T-cell (primary cell): ENCODE measurements at regions not wholly inside any gene's neighbourhood (a gene's known extent, or its start where the extent isn't known, plus 50 kb on each side); places are given as distances from the start of the nearest gene placed in this dataset.

Experiments
- ATAC-seq, 4 experiments: fragments of 200-7000 bp in 3 of 4; fragments of 150-1000 bp in 1 of 4; cut with Tn5 transposase; replicated peaks in 1 of 4; 1 replicate in 3 of 4; 2 replicates in 1 of 4; pipeline ENCODE4 v1.10.0; 2021; ENCODE audit warnings: moderate library complexity in 3 of 4, mild to moderate bottlenecking in 2 of 4, moderate number of reproducible peaks in 1 of 4
- CTCF ChIA-PET, 2 donors: fragments of 300-600 bp; sonication (Branson Sonifier 250); formaldehyde crosslinking; loops; one replicate each; lab custom pipeline; 2022; ENCODE audit warnings: antibody characterized with exemption in 2 of 2; lab: Charles Lee
- POLR2A ChIA-PET, 2 donors: fragments of 300-600 bp; sonication (Branson Sonifier 250); formaldehyde crosslinking; loops; one replicate each; lab custom pipeline; 2022; ENCODE audit warnings: antibody characterized with exemption in 2 of 2; lab: Charles Lee
- DNase-seq, 35 experiments: peaks; one replicate each; pipeline versions ENCODE4 v3.0.0 to v3.0.0-alpha.2; 2013 to 2023
- H3K27ac ChIP-seq: one replicate; pipeline ENCODE4 v1.5.1; 2013; ENCODE audit warnings: low read length
- H3K27me3 ChIP-seq, 2 experiments: replicated peaks in 1 of 2; 1 replicate in 1 of 2; 2 replicates in 1 of 2; pipeline versions ENCODE4 v1.6.1 to v1.7.0; 2013; ENCODE audit warnings: low read length in 1 of 2, mixed read lengths in 1 of 2; ENCODE audit not compliant: control insufficient read depth in 2 of 2, insufficient read depth in 2 of 2; ENCODE audit errors: extremely low read depth in 1 of 2
- H3K36me3 ChIP-seq, 2 donors: 1 replicate in 1 of 2; 2 replicates in 1 of 2; pipeline versions ENCODE4 v1.6.1 to v1.7.0; 2013; ENCODE audit warnings: low read length in 1 of 2; ENCODE audit not compliant: control insufficient read depth in 2 of 2, insufficient read depth in 1 of 2; ENCODE audit errors: extremely low read depth in 1 of 2
- H3K4me1 ChIP-seq, 2 experiments: 1 replicate in 1 of 2; 2 replicates in 1 of 2; pipeline versions ENCODE4 v1.6.1 to v1.7.0; 2013; ENCODE audit warnings: low read length in 2 of 2, mixed read lengths in 1 of 2; ENCODE audit not compliant: insufficient read depth in 2 of 2, control insufficient read depth in 1 of 2; ENCODE audit errors: extremely low read depth in 1 of 2
- H3K4me3 ChIP-seq, 2 donors: 1 replicate in 1 of 2; 2 replicates in 1 of 2; pipeline versions ENCODE4 v1.5.1 to v1.7.0; 2013; ENCODE audit warnings: mild to moderate bottlenecking in 2 of 2, low read length in 1 of 2, moderate library complexity in 1 of 2; ENCODE audit not compliant: control insufficient read depth in 1 of 2; ENCODE audit errors: extremely low read depth in 1 of 2
- H3K9me3 ChIP-seq: 2 replicates; pipeline ENCODE4 v1.7.0; 2013
- H3K27ac Mint-ChIP-seq, 2 donors: one replicate each; pipeline ENCODE4 v1.8.0; 2020 to 2021; ENCODE audit warnings: mild to moderate bottlenecking in 2 of 2, mixed read lengths in 2 of 2
- H3K27me3 Mint-ChIP-seq, 2 donors: one replicate each; pipeline ENCODE4 v1.8.0; 2021 to 2022; ENCODE audit warnings: mixed read lengths in 2 of 2
- H3K36me3 Mint-ChIP-seq: one replicate; pipeline ENCODE4 v1.8.0; 2021; ENCODE audit warnings: mixed read lengths
- H3K4me1 Mint-ChIP-seq, 3 donors: one replicate each; pipeline ENCODE4 v1.8.0; 2020 to 2022; ENCODE audit warnings: mixed read lengths in 3 of 3, mild to moderate bottlenecking in 1 of 3
- H3K4me3 Mint-ChIP-seq, 3 donors: one replicate each; pipeline ENCODE4 v1.8.0; 2020 to 2022; ENCODE audit warnings: mild to moderate bottlenecking in 3 of 3, mixed read lengths in 3 of 3, moderate library complexity in 3 of 3
- H3K9me3 Mint-ChIP-seq, 3 donors: one replicate each; pipeline ENCODE4 v1.8.0; 2020 to 2022; ENCODE audit warnings: mixed read lengths in 3 of 3
- WGBS: methylation state at CpG from one replicate; pipeline ENCODE4 v1.1.5; 2013; ENCODE audit warnings: missing lambda C conversion rate; ENCODE audit not compliant: insufficient coverage; 5-methylcytosine and 5-hydroxymethylcytosine counted together

GRCh38 chr17:36746381-36747053 is 145.1 kb downstream of the MRM1 start:
- WGBS: 82% methylated on average over 9 of the region's 18 CpGs
- ATAC-seq (no peak), DNase-seq (no peak)
- Mint-ChIP-seq H3K4me1 (no peaks in the 10 kb centered on the region), H3K27me3 (peaks cover 0 to 6% of the 10 kb centered on the region in 2 donors), H3K4me3 (no peak overlapping the region), H3K27ac (no peak overlapping the region), H3K9me3 (peaks cover 0 to 6% (median 4%) of the 10 kb centered on the region in 3 donors), H3K36me3 (no peaks in the 10 kb centered on the region)
- H3K4me3 ChIP-seq: no peak overlapping the region
- no peaks in the 10 kb centered on the region for H3K9me3 ChIP-seq
- CTCF ChIA-PET: no interaction called here
- H3K27ac ChIP-seq: no peak overlapping the region
- H3K4me1 ChIP-seq: no peaks in the 10 kb centered on the region
- POLR2A ChIA-PET: no interaction called here
- no peaks in the 10 kb centered on the region for H3K36me3 ChIP-seq
- peaks cover 0 to 11% of the 10 kb centered on the region in 2 experiments for H3K27me3 ChIP-seq

- H3K4me3 Mint-ChIP-seq: no peak overlapping the region
- H3K9me3 ChIP-seq: no peaks in the 10 kb centered on the region
- no peaks in the 10 kb centered on the region for H3K36me3 ChIP-seq
- no peak overlapping the region for H3K4me3 ChIP-seq
- no peaks in the 10 kb centered on the region for H3K36me3 Mint-ChIP-seq
- peaks cover 0 to 6% (median 4%) of the 10 kb centered on the region in 3 donors for H3K9me3 Mint-ChIP-seq
- ATAC-seq: no peak
- no peak for DNase-seq
- ChIA-PET POLR2A (no interaction called here), CTCF (interaction anchor here in 1 of 2 donors (0.7 kb wide), 1 partner anchor 122 kb away, joined by 3 read pairs; no protein-coding TSS in a partner anchor)
- no peak overlapping the region for H3K27ac ChIP-seq
- no peaks in the 10 kb centered on the region for H3K4me1 ChIP-seq
- H3K27ac Mint-ChIP-seq: no peak overlapping the region
- H3K27me3 Mint-ChIP-seq: no peaks in the 10 kb centered on the region
- 93% methylated on average over 11 of the region's 12 CpGs for WGBS
- no peaks in the 10 kb centered on the region for H3K4me1 Mint-ChIP-seq
- H3K27me3 ChIP-seq: peaks cover 0 to 20% of the 10 kb centered on the region in 2 experiments
Measured at GRCh38 chr17:36747861-36748260, 146.5 kb downstream of the MRM1 start.

- H3K9me3 Mint-ChIP-seq: peaks cover 0 to 6% (median 4%) of the 10 kb centered on the region in 3 donors
- H3K27me3 Mint-ChIP-seq: no peaks in the 10 kb centered on the region
- Histone ChIP-seq H3K27me3 (peaks cover 0 to 23% of the 10 kb centered on the region in 2 experiments), H3K9me3 (no peaks in the 10 kb centered on the region), H3K4me1 (no peaks in the 10 kb centered on the region), H3K4me3 (no peak overlapping the region), H3K36me3 (no peaks in the 10 kb centered on the region), H3K27ac (no peak overlapping the region)
- ATAC-seq (no peak), DNase-seq (no peak)
- ChIA-PET POLR2A (no interaction called here), CTCF (no interaction called here)
- H3K27ac Mint-ChIP-seq: no peak overlapping the region
- H3K4me1 Mint-ChIP-seq: no peaks in the 10 kb centered on the region
- WGBS: 80% methylated on average over 5 of the region's 10 CpGs
- H3K36me3 Mint-ChIP-seq: no peaks in the 10 kb centered on the region
- no peak overlapping the region for H3K4me3 Mint-ChIP-seq
Measured at GRCh38 chr17:36748272-36748671, 146.9 kb downstream of the MRM1 start.

GRCh38 chr17:36749493-36749892 is 148.1 kb downstream of the MRM1 start:
- Histone ChIP-seq H3K4me3 (no peak overlapping the region), H3K9me3 (no peaks in the 10 kb centered on the region), H3K4me1 (no peaks in the 10 kb centered on the region), H3K36me3 (no peaks in the 10 kb centered on the region), H3K27ac (no peak overlapping the region), H3K27me3 (peaks cover 0 to 21% of the 10 kb centered on the region in 2 experiments)
- H3K4me3 Mint-ChIP-seq: no peak overlapping the region
- no peaks in the 10 kb centered on the region for H3K27me3 Mint-ChIP-seq
- POLR2A ChIA-PET: no interaction called here
- WGBS: 96% methylated on average over 13 of the region's 17 CpGs
- no peaks in the 10 kb centered on the region for H3K36me3 Mint-ChIP-seq
- ATAC-seq (no peak), DNase-seq (no peak)
- CTCF ChIA-PET: no interaction called here
- no peaks in the 10 kb centered on the region for H3K4me1 Mint-ChIP-seq
- peaks cover 0 to under 1% (median 0%) of the 10 kb centered on the region in 3 donors for H3K9me3 Mint-ChIP-seq
- H3K27ac Mint-ChIP-seq: no peak overlapping the region

- ChIA-PET POLR2A (no interaction called here), CTCF (no interaction called here)
- Mint-ChIP-seq H3K4me1 (no peaks in the 10 kb centered on the region), H3K4me3 (no peak overlapping the region), H3K27ac (no peak overlapping the region), H3K36me3 (no peaks in the 10 kb centered on the region), H3K9me3 (no peaks in the 10 kb centered on the region), H3K27me3 (no peaks in the 10 kb centered on the region)
- H3K9me3 ChIP-seq: no peaks in the 10 kb centered on the region
- DNase-seq (no peak), ATAC-seq (no peak)
- peaks cover 0 to 24% of the 10 kb centered on the region in 2 experiments for H3K27me3 ChIP-seq
- H3K36me3 ChIP-seq: no peaks in the 10 kb centered on the region
- H3K4me3 ChIP-seq: no peak overlapping the region
- H3K27ac ChIP-seq: no peak overlapping the region
- H3K4me1 ChIP-seq: peaks cover 0 to under 1% of the 10 kb centered on the region in 2 experiments
- WGBS: 87% methylated on average over 8 of the region's 10 CpGs
Measured at GRCh38 chr17:36750316-36750885, 149.0 kb downstream of the MRM1 start.

GRCh38 chr17:36752096-36752888 is 150.9 kb downstream of the MRM1 start:
- H3K4me1 Mint-ChIP-seq: no peaks in the 10 kb centered on the region
- ChIA-PET POLR2A (no interaction called here), CTCF (interaction anchor here in 1 of 2 donors (0.6 kb wide), 1 partner anchor 123 kb away, joined by 3 read pairs; no protein-coding TSS in a partner anchor)
- no peak for ATAC-seq
- 85% methylated on average over 5 of the region's 10 CpGs for WGBS
- no peaks in the 10 kb centered on the region for H3K36me3 Mint-ChIP-seq
- H3K4me3 ChIP-seq: no peak overlapping the region
- H3K4me1 ChIP-seq: peaks cover 0 to 2% of the 10 kb centered on the region in 2 experiments
- H3K27me3 Mint-ChIP-seq: peaks cover 0 to 3% of the 10 kb centered on the region in 2 donors
- H3K27me3 ChIP-seq: peaks cover 0 to 27% of the 10 kb centered on the region in 2 experiments
- no peak overlapping the region for H3K27ac Mint-ChIP-seq
- no peak for DNase-seq
- H3K4me3 Mint-ChIP-seq: no peak overlapping the region
- no peak overlapping the region for H3K27ac ChIP-seq
- H3K9me3 ChIP-seq: no peaks in the 10 kb centered on the region
- H3K36me3 ChIP-seq: no peaks in the 10 kb centered on the region
- no peaks in the 10 kb centered on the region for H3K9me3 Mint-ChIP-seq
